ENCODE measurements at regions not wholly inside any gene's neighbourhood (a gene's known extent, or its start where the extent isn't known, plus 50 kb on each side); places are given as distances from the start of the nearest gene placed in this dataset.
"Not testable (repeated sequence)": the region's sequence is repeated elsewhere in the genome, so short reads cannot be mapped to it uniquely, and the experiment has no call there.

DNA sequence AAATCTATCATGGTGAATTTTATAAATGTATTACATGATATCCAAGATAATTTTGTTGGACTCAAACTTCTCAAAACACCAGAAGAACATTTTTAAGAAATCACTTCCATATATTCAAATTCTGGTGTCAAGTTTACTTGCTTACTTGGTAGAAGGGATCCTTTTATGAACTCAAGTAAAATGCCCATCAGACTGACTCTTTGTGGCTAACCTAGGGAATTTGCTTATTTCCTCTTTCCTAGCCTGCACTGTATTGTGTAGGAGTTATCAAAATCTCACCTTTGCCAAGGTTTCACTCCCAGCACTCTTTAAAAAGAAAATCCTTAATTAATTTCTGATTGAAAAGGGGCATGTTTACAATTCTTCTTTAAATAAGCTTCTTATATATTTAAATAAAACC, 196.5 kb downstream of the DUSP6 start:
- DNase-seq (ENCODE audit: low read depth in 2 of 2): no peak

DNA sequence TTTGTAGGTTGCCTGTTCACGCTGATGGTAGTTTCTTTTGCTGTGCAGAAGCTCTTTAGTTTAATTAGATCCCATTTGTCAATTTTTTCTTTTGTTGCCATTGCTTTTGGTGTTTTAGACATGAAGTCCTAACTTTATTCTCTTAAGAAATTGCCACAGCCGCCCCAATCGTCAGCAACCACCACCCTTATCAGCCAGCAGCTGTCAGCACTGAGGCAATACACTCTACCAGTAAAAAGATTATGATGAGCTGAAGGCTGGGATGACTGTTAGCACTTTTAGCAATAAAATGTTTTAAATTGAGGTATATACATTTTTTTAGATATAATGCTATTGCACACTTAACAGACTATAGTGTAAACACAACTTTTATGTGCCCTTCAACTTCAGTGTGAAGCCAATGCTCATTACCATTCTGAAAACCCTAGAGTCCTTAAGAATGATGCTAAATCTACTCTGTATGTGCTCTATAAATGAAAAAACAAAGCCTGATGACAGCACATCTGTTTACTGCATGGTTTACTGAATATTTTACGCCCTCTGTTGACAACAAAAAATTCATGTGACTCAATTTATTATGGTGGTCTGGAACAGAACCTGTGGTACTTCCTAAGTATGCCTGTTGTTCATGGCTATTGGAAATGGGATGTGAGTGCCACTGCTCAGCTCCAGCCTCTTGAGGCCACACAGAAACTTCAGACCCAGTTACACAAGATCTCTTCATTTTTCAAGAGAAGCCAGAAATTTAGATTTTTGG, 197.4 kb downstream of the DUSP6 start:
- DNase-seq (ENCODE audit: low read depth in 2 of 2): no peak

DNA sequence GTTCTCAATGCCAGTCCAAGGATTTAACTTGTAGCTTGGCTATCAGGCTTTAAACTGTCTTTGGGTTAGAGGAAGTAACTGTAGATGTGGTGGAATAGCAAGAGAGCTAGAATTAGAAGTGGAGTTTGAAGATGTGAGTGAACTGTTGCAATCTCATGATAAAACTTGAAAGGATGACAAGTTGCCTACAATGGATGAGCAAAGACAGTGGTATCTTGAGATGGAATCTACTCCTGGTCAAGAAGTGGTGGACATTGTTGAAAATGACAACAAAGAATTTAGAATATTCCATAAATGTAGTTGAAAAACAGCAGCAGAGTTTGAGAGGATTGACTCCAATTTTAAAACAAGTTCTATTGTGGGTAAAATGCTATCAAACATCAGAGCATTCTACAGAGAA, 199.0 kb downstream of the DUSP6 start:
- DNase-seq (ENCODE audit: low read depth in 2 of 2): no peak

DNA sequence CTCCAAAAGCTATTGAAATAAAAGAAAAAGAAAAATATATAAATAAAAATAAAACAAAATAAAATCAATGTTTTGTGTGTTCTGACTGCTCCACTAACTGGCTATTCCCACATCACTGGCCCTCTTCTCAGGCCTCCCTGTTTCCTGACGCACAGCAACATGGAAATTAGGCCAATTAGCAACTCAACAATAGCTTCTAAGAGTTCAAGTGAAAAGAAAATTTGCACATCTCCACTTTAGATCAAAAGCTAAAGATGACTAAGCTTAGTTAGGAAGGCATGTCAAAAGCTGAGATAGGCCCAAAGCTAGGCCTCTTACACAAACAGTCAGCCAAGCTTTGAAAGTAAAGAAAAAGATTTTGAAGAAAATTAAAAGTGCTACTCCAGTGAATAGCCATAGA, 200.8 kb downstream of the DUSP6 start:
- no peak for DNase-seq (ENCODE audit: low read depth in 2 of 2)

DNA sequence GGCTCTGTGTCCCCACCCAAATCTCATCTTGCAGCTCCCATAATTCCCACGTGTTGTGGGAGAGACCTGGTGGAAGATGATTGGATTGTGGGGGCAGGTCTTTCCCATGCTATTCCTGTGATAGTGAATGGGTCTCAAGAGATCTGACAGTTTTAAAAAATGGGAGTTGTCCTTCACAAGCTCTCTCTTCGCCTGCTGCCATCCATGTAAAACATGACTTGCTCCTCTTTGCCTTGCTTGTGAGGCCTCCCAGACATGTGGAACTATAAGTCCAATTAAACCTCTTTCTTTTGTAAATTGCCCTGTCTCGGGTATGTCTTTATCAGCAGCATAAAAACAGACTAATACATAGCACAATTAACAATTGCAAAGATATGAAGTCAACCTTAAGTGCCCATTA, 201.5 kb downstream of the DUSP6 start:
- not testable (repeated sequence) for DNase-seq (ENCODE audit: low read depth in 2 of 2)

DNA sequence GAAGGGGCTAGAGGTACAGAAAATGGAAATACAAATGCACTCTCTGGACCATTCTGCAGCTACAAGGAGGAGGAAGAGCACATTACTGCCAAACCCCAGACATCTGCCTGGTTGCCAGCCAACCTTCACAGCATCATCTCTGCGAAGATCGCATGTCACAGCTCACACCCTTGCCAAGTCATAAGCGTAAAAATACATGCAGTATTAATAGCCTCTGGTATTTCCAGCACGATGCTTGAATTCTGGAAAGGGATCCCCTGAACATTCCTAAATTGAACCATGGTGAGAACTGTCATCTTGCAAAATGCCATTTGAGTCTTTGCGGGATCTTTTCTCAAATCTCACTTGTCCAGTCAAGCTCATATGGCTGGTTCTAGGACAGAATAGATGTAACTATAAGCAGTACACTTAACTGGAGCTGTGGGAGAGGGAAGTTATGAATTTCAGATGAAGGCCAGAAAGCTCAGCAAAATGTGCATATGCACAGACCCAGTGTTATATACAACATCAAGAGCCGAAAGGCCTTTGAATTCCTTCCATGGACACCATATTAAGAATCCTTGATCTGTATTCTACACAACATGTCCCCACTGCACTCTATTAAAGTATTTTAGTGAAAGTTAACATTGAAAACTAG, 211.6 kb downstream of the DUSP6 start:
- DNase-seq (ENCODE audit: low read depth in 2 of 2): no peak

DNA sequence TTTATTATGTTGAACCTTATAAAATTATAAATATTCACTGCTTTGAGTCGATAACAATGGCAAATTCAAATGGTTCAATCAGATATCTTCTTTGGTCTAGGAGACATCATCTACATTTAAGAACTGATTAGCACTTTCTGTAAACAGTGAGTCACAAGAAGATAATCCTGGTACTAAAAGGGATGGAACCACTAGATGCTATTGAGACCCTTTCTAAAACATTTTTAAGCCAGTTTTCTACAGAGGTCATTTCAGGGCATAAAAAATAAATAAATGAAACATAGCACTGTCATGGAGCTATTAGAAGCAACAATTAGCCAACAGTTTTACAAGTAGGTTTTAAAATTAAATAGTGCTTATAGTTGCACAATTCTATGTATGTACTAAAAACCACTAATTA, 212.2 kb downstream of the DUSP6 start:
- no peak for DNase-seq (ENCODE audit: low read depth in 2 of 2)

DNA sequence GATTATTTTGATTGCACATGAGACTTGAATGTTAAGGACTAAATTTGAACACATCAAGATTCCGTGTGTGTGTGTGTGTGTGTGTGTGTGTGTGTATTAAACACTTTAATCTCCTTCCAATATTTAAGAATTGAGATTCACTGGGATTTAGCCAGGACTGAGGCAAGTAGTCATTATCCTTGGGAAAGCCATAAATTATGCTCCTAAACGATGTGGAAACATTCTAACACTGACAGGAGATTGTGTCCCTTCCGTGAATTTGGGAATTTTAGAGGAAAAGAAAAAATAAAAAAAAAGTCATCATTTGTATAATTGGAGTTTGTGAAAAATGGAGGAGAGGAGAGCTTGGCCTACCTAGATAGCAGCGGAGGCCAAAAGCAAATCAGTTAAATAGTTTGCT, 212.9 kb downstream of the DUSP6 start:
- DNase-seq (ENCODE audit: low read depth in 2 of 2): no peak

DNA sequence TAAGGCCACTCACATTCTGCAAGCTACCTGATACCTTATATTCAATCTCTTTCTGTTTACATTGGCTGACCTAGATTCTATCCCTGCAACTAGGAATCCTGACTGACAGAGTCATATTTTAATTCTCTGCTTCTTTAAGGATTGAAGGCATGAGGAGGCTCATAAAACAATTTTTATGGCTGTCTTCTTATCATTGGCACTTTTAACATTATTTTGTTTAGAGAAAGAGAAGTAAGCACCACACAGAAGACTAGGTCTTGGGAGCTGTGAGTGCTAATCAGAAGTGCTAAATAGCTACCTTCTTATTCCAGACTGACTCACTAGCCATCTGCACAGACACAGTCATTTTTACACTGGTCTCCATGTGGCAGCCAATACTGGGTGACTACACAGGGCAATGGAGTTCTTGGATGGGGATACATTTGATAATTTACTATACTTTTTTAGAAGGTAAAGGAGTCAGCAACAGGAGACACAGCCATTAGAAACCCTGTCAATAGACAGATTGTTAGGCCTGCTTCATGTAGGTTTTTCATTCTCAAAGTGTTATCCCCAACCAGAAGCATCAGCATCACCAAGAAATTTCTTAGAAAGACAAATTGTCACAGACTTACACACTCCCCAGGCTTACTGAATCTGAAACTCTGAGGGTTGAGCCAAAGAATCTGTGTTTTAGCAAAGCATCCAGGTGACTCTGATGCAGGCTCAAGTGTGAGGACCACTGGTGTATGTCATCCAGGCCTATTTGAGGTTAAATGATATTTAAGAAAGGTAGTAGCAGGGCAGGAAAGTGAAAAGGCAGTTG, 214.1 kb downstream of the DUSP6 start:
- no peak for DNase-seq (ENCODE audit: low read depth in 2 of 2)

DNA sequence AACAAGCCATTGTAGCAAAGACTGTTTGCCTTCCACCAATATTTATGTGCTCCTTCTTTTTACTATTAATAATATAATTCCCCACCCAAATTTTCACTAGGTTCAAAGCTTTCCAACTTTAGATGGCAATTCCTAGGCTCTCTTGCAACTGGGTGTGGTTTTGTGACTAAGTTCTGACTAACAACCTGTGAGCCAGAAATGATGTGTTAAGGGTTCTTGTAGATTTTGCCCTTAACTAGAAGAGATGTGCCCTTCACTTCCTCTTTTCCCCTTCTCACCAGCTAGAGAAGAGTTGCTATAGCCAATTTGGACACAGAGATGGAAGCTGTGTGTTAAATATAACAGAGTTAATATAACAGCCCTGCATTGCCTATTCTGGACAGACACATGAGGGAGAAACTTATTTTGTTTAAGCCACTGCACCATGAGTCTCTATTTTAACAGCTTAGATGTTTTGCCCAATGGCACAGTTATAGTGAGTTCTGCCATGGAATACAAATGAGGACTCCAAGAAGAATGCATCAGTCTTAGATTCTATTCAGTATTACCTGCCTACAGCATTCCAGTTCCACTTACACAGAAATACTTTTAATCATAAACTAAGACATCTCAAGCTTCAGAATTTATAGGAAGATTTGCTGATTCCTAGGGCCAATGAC, 216.2 kb downstream of the DUSP6 start:
- no peak for DNase-seq (ENCODE audit: low read depth in 2 of 2)

DNA sequence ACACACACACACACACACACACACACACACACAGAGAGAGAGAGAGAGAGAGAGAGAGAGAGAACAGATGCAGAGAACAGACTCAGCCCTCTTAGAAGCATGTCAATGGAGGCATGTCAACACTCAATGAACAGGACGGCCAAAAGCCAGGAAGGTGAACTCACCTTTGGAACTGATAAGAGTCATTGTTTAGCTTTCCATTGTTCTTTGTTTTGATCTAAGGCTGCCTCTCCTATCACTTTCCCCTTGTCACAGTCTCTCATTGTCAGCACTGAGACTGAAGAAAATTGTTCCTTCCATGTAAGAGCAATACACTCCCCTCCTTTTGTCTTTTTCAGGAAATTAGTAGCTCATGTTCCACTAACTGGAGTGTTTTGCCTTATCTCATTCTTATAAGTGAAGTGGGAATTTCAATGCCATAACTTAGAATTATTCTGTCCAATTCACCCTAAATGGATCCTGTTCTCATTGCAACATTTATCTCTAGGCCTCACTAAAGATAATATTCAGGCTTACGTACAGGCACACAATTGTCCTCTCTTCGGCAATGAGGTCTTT, 218.0 kb downstream of the DUSP6 start:
- no peak for DNase-seq (ENCODE audit: low read depth in 2 of 2)

DNA sequence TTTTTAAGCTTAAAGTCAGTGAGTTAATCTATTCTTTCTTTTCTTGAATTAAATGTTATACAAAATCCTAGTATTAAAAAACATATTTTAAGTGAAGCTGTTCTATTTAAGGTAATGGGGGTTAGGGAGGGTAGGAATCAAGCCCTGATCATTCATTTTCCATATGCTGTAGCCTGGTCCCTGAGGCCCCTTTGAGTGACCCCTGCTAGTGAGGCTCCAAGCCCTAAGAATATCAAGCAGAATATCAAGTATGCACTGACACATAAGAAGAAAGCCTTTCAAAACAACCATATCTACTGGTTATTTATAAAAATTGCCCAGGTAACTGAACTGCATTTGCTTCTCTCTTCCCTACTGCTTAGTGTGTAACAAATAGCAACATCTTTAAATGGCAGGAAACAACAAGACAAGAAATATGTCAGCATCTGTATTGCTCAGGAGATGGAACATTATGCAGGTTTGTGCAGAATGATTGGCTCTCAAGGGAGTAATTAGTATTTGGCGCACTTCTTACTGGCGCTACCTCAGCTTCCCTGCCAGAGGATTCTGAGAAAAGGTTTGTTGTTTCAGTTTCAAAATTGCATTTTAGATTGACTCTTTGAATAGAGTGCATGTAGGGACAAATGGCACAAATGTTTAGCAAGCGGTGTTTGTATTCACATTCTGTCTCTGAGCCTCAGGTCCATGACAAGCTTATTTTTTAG, 223.0 kb downstream of the DUSP6 start:
- DNase-seq (ENCODE audit: low read depth in 2 of 2): no peak

DNA sequence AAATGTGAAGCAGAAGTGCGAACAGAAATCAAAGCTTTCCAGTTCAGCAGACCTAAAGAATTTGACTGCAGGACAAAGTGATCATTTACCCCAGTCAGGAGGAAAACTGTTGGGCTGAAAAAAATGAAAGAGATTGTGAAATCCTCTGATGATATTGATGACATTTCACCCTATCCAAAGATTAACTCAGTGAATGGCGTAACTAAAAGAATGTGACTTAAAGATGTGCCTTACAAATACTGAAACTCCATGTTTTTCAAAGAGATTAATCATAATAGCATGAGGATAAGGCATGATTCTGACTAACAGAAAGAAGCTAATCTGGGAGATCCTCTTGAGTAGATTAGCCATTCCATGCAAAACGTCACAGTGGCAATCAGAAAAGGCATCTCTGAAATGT, 225.6 kb downstream of the DUSP6 start:
- DNase-seq (ENCODE audit: low read depth in 2 of 2): no peak

DNA sequence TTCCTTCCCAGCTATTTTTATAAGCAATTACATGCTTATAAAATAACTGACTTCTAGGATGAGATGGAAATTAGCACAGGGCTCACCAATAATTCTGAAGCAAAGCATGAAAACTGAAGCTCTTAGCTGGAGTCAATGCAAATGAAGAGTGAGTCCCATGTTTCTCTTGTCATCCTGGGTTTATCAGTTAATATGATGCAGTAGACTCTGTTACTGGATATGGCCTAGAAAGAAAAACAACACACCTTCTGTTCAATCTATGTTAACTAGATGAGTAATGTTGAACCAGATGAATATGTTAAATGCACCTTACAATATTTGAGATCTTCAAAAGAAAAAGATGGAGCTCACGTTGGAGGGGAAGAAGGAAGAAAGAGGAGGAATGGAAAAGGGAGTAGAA, 229.4 kb downstream of the DUSP6 start:
- DNase-seq (ENCODE audit: low read depth in 2 of 2): no peak

DNA sequence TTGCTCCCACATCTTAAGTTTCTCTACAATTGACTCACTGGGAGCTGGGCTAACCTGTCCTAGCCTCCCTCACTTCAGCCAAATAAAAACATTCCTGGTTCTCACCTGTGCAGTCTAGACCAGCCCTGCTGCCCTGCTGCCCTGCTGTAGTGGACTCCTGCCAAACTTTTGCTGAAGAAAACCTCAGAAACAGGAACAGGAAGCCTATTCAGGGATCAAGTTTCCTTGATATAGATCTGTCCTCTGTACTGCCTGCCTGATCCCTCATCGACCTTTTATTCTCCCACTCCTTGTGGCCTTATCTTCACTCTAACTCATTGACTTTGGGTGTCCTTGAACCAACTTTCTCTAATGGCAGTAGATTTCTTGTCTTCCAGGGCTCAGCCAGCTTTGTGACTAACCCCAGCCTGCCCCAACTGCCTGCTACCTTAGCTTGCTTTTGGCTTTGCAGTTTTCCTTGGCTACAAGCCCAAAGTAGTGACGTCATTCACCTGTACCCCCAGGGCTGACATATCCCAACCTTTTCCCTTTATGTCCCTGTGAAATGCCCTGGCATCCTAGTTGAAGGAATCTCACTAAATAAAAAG, 234.8 kb downstream of the DUSP6 start:
- DNase-seq (ENCODE audit: low read depth in 2 of 2): no peak

DNA sequence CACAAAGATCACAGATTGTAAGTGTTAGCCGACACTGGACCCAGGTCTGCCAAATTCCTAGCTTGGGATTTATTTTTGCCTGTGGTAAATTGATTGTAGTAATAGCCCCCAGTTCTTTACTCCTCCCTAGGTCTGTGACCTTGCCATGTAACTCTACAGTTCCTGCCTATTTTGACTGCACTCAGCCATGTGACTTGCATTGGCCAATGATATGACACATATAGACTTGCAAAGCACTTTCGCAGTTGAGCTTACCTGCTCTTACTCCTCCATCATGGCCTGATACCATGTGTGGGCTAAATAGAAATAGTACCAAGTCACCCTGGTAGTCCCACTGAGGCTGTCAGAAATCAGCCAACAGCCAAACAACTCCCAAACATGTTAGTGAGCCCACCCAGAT, 240.3 kb downstream of the DUSP6 start:
- DNase-seq (ENCODE audit: low read depth in 2 of 2): no peak

DNA sequence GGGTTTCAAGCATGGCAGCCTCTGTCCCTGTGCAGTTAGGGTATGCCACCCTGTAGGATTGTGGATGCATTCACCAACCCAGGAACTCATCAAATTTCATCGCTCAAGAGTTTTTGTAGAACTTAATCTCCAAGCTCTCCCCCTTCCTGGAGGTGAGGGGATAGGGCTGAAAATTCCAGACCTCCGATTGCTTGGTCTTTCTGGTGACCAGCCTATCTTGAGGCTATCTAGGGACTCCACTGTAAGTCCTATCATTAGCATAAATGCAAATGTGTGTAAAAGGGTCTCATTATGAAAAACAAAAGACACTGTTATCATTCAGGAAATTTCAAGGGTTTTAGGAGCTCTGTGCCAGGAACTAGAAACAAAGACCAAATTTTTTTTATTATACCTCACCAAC, 244.0 kb downstream of the DUSP6 start:
- DNase-seq (ENCODE audit: low read depth in 2 of 2): no peak

DNA sequence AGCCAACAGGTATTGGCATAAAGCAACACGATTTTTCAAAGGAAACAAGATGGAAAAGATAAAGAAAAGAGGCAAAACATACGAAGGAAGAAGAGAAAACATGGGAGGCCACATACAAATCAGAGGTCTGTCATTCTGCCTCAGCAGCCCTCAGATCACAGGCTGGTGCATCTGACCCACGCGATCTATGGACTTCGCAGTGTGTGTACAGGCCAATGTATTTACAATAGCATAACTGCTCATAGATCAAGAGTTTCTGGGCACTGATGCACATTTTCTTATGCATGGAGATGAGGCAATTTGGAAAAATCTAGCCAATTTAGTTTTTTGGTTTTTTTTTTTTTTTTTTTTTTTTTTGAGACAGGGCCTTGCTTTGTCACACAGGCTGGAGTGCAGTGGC, 245.4 kb downstream of the DUSP6 start:
- DNase-seq (ENCODE audit: low read depth in 2 of 2): no peak

DNA sequence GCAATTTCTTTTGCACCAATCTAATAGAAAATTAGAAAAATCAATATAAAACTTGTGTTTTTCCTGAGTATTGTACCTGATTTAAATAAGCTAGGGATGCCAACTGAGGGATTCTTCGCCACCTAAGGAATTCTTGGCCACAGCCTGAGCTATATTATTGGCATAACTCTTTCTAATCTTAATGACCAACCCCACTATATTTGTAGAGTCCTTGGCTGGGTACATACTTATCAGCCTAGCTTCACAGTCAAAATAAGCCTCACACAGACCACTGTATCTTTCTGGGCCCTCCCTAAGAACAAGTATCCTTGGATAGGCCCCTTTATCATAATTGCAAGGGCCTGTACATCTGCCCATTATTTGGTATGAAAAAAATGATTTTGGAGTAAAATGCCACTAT, 247.1 kb downstream of the DUSP6 start:
- no peak for DNase-seq (ENCODE audit: low read depth in 2 of 2)

DNA sequence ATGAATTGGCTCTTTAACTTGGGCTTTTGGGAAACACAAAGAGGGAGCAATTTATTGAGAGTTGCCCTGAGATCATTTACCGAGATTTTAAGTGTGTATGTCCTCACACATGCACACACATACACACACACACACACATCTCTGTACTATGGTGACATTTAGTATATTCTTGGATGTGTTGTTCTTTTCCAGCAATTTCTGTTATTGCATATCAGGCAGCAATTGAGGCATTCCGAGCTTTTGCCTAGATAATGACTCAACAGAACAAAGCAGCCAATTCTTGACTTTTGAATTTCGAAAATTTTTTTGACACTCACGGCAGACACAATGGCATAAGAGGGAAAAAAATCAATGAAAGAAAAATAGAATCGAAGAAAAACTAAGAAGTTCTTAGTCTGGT, 248.5 kb downstream of the DUSP6 start:
- no peak for DNase-seq (ENCODE audit: low read depth in 2 of 2)

DNA sequence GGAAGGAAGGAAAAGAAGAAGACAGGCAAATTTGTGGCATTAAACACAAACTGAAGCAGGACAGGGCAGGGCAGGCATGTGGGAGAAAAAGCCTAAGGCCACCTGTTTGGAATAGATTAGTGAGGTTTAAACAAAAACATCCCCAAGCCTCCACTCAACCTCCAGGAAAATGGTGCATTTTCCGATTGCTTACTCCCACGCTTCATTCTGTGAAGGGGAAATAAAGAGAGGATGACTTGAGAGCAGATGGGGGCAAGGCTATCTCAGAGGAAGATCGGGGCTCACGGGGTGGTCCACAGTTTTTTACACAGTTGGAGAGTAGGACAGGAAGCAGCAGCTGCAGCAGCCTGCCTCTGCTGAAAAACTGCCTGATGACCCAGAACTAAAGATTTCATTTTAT, 250.9 kb downstream of the DUSP6 start:
- no peak for DNase-seq (ENCODE audit: low read depth in 2 of 2)
